Esophagus squamous epithelium (tissue), 5 donors: ENCODE measurements at regions not wholly inside any gene's neighbourhood (a gene's known extent, or its start where the extent isn't known, plus 50 kb on each side); places are given as distances from the start of the nearest gene placed in this dataset.

Source experiments
- DNase-seq: peaks from one replicate; lab custom pipeline; 2025; lab: John Stamatoyannopoulos, UW
- H3K27ac ChIP-seq, 4 donors: fragments of 200-600 bp; sonication (generic); one replicate each; pipeline ENCODE4 v1.5.1; 2016 to 2019; ENCODE audit warnings: mild to moderate bottlenecking in 1 of 4
- H3K27me3 ChIP-seq, 4 donors: fragments of 200-600 bp; sonication (generic); 1 replicate in 3 of 4; 2 replicates in 1 of 4; pipeline versions ENCODE4 v1.5.1 to v1.6.0; 2017 to 2021; ENCODE audit warnings: antibody characterized with exemption in 1 of 4
- H3K36me3 ChIP-seq, 3 donors: fragments of 200-600 bp; sonication (generic); one replicate each; pipeline ENCODE4 v1.5.1; 2016 to 2019
- H3K4me1 ChIP-seq, 3 donors: fragments of 200-600 bp; sonication (generic); one replicate each; pipeline ENCODE4 v1.5.1; 2017 to 2019
- H3K4me3 ChIP-seq, 4 donors: fragments of 200-600 bp; sonication (generic); 1 replicate in 3 of 4; 2 replicates in 1 of 4; pipeline ENCODE4 v1.5.1; 2016 to 2019; ENCODE audit warnings: mild to moderate bottlenecking in 2 of 4, moderate library complexity in 1 of 4
- H3K9me3 ChIP-seq, 3 donors: fragments of 200-600 bp; sonication (generic); one replicate each; pipeline ENCODE4 v1.5.1; 2016 to 2019
- POLR2A ChIP-seq, 4 donors: fragments of 450-650 bp; IDR thresholded peaks; one replicate each; pipeline ENCODE4 v1.6.1; 2017; ENCODE audit warnings: antibody characterized with exemption in 4 of 4, mild to moderate bottlenecking in 4 of 4, moderate library complexity in 3 of 4
- WGBS, 2 donors: methylation state at CpG; one replicate each; pipeline ENCODE4 v1.1.5; 2018; 5-methylcytosine and 5-hydroxymethylcytosine counted together
- intact Hi-C: fragments of 100-400 bp; cut with DNase I; formaldehyde crosslinking; loops from one replicate; pipeline ENCODE4 v1.15.0; 2022
- TF ChIP-seq, protein P1 (sequence below), 6 experiments: fragments of 450-650 bp in 4 of 6; fragments of 200-600 bp in 2 of 6; sonication (generic) in 2 of 6; IDR thresholded peaks; one replicate each; pipeline ENCODE4 v1.5.1; 2016 to 2019; ENCODE audit warnings: antibody characterized with exemption in 6 of 6, mild to moderate bottlenecking in 4 of 6, moderate library complexity in 4 of 6
- donor health status: DM: yes; HTN: yes; CAD: no.

DNA sequence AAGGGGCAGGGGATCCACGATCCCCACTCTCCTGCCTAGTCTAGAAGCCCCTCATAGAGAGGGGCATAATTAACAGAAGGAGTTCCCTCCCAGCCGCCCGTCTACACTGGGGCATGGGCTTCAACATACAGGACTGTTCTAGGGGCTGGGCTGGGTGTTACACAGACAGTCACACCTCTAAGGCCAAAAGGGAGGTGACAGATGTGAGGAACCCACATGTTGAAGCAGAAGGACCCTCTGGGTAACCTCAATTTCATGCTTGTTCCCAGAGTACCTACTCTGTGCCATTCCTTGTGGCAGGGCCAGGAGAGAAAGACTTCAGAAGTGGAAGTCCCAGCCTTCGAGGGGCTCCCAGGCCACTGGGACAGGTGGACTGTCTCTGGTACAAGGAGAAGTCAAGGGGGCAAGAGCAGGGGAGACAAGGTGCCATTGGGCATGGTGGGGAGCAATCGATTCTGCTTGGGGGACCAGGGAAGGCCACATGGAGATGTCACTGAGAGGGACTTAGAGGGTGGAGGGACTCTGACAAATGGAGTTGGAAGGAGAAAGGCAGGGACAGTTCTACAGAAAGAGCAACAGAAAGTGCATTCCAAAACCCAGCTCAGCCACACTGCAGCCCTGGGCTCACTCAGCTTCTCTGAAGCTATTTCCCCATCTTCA is 71.3 kb downstream of the CPN2 start:
- Histone ChIP-seq H3K36me3 (no peaks in the 10 kb centered on the region), H3K4me1 (peaks cover 18 to 45% (median 33%) of the 10 kb centered on the region in 3 donors), H3K4me3 (no peak overlapping the region), H3K9me3 (no peaks in the 10 kb centered on the region), H3K27me3 (peaks cover 0 to 9% (median 0%) of the 10 kb centered on the region in 4 donors), H3K27ac (no peak overlapping the region)
- intact Hi-C loops: no loop called here
- no peak for TF ChIP-seq POLR2A (IDR thresholded peaks at IDR 0.05)
- TF ChIP-seq, protein P1, sequence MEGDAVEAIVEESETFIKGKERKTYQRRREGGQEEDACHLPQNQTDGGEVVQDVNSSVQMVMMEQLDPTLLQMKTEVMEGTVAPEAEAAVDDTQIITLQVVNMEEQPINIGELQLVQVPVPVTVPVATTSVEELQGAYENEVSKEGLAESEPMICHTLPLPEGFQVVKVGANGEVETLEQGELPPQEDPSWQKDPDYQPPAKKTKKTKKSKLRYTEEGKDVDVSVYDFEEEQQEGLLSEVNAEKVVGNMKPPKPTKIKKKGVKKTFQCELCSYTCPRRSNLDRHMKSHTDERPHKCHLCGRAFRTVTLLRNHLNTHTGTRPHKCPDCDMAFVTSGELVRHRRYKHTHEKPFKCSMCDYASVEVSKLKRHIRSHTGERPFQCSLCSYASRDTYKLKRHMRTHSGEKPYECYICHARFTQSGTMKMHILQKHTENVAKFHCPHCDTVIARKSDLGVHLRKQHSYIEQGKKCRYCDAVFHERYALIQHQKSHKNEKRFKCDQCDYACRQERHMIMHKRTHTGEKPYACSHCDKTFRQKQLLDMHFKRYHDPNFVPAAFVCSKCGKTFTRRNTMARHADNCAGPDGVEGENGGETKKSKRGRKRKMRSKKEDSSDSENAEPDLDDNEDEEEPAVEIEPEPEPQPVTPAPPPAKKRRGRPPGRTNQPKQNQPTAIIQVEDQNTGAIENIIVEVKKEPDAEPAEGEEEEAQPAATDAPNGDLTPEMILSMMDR (IDR thresholded peaks at IDR 0.05): no peak
- DNase-seq: no peak
- 57 to 100% methylated on average over 1 of the region's 5 CpGs for WGBS, 2 donors

DNA sequence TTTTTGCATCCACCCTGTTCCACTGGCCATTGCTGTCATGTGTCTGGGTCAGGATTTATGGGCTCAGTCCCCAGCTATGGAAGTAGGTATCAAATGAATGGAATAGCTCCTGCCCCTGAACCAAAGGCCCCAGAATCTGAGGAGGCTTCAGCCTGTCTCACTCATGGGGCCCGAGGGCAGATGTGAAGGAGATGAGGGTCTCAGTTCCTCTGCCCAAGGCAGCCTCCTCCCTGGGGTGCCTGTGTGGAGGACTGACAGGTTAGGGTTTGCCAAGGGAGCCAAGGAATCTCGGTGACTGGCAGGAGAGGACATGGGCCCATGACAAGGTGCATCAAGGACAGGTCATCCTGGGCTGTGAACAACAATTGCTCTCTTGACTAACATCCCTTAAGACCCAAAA is 70.4 kb downstream of the CPN2 start:
- 88 to 94% methylated on average over 1 to 2 of the region's 2 CpGs for WGBS, 2 donors
- DNase-seq: no peak
- Histone ChIP-seq H3K4me1 (peaks cover 18 to 41% (median 33%) of the 10 kb centered on the region in 3 donors), H3K4me3 (no peak overlapping the region), H3K36me3 (no peaks in the 10 kb centered on the region), H3K9me3 (no peaks in the 10 kb centered on the region), H3K27me3 (peaks cover 0 to 16% (median 0%) of the 10 kb centered on the region in 4 donors), H3K27ac (no peak overlapping the region)
- TF ChIP-seq POLR2A (IDR thresholded peaks at IDR 0.05): no peak
- TF ChIP-seq, protein P1 (IDR thresholded peaks at IDR 0.05): no peak
- intact Hi-C loops: no loop called here

DNA sequence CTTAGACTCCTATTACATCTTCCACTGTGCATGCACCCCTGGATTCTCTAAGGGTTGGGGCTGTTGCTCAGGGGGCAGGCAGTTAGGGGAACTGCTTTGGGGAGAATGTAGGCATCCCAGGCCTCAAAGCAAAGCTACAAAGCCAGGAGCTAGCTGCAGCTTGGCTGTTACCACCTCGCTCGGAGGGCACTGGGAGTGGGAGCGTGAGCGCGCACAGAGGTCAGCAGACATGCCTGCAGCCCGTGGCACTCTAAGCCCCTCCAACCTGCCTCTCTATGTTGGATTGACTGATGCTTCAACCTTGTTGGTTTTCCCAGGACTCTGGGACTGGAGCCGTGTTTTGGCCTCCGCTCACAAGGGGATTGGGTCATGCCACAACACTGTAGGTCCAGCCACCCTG is 69.8 kb downstream of the CPN2 start:
- Histone ChIP-seq H3K36me3 (no peaks in the 10 kb centered on the region), H3K27me3 (peaks cover 0 to 21% (median 0%) of the 10 kb centered on the region in 4 donors), H3K27ac (no peak overlapping the region), H3K4me3 (no peak overlapping the region), H3K9me3 (no peaks in the 10 kb centered on the region), H3K4me1 (peaks cover 18 to 40% (median 29%) of the 10 kb centered on the region in 3 donors)
- intact Hi-C loops: no loop called here
- DNase-seq: no peak
- no peak for TF ChIP-seq POLR2A (IDR thresholded peaks at IDR 0.05)
- TF ChIP-seq, protein P1 (IDR thresholded peaks at IDR 0.05): no peak
- WGBS, 2 donors: 100% methylated on average over 1 of the region's 8 CpGs; no CpG with 5 or more reads in 1 of the 2 donors

DNA sequence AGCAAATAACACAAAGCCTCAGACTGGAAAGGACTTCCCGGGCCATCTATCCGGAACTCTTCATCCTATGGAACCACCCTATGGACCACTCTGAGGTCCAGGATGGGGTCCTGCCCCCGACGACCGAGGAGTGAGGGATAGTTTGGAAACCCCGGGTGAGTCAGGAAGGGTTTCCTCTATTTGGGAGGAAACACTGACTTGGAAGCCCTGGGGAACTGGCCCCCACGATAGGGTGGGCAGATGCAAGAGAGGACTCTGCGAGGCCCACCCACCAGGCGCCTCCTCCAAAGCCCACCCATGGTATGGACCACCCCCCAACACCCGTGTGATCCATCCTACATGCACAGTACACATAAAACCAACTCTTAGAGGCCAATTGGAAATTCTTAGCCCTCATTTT is 69.4 kb downstream of the CPN2 start:
- Histone ChIP-seq H3K27me3 (peaks cover 0 to 24% (median 0%) of the 10 kb centered on the region in 4 donors), H3K4me3 (no peak overlapping the region), H3K36me3 (no peaks in the 10 kb centered on the region), H3K4me1 (peaks cover 18 to 36% (median 26%) of the 10 kb centered on the region in 3 donors), H3K9me3 (no peaks in the 10 kb centered on the region), H3K27ac (no peak overlapping the region)
- 79% methylated on average over 5 of the region's 10 CpGs; no CpG with 5 or more reads in 1 of the 2 donors for WGBS, 2 donors
- TF ChIP-seq POLR2A (IDR thresholded peaks at IDR 0.05): no peak
- TF ChIP-seq, protein P1 (IDR thresholded peaks at IDR 0.05): no peak
- DNase-seq: no peak
- intact Hi-C loops: no loop called here

DNA sequence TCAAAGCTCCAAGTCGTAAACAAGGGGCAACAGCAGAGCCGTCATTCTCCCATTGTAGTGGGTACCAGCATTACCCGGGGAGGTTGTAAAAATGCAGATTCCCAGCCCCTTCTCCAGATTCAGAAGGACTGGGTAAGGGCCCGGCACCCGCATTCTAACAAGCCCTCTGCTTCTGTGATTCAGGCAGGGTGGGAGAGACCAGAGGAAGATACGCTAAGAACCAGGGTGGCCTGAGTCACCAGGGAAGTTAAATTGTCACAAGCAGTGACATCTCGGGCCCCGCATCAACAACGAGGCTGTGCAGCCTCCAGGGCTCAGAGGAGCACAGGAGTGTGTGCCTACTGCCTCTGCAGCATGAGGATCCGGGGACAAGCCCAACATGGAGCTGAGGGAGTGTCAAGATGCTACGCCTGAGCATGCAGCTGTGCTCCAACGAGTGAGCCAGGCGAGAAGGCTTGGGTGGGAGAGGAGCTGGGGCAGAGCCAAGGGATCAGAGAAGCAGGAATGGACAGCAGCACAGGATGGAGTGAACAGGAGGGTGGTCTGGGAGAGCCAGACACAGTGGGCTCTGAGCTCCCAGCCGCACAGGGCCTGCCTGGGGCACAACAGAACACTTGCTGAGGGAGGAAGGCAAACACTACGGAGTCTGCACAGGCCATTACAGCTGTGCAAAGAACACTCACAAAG is 68.5 kb downstream of the CPN2 start:
- intact Hi-C loops: no loop called here
- H3K27ac ChIP-seq: no peak overlapping the region
- 59 to 80% methylated on average over 8 to 15 of the region's 15 CpGs for WGBS, 2 donors
- TF ChIP-seq, protein P1 (IDR thresholded peaks at IDR 0.05): no peak
- no peak for TF ChIP-seq POLR2A (IDR thresholded peaks at IDR 0.05)
- H3K27me3 ChIP-seq: peaks cover 0 to 31% (median 0%) of the 10 kb centered on the region in 4 donors
- no peaks in the 10 kb centered on the region for H3K9me3 ChIP-seq
- peaks cover 9 to 27% (median 18%) of the 10 kb centered on the region in 3 donors for H3K4me1 ChIP-seq
- H3K4me3 ChIP-seq: no peak overlapping the region
- no peaks in the 10 kb centered on the region for H3K36me3 ChIP-seq
- DNase-seq: no peak
